K562 (cell line): ENCODE measurements at regions not wholly inside any gene's neighbourhood (a gene's known extent, or its start where the extent isn't known, plus 50 kb on each side); places are given as distances from the start of the nearest gene placed in this dataset.
"Not testable (repeated sequence)": the region's sequence is repeated elsewhere in the genome, so short reads cannot be mapped to it uniquely, and the experiment has no call there.

Experiments used
- ATAC-seq: fragments of 200-7000 bp; cut with Tn5 transposase; 3 replicates; pipeline ENCODE4 v1.9.1; 2020; ENCODE audit warnings: moderate library complexity
- BruUV-seq: library from RNA; stranded (reverse); fragments of 400-500 nt; replicated peaks from 2 replicates; lab custom pipeline; 2021; lab: Mats Ljungman, UMichigan
- CTCF ChIA-PET: fragments of 300-600 bp; formaldehyde crosslinking; extraction: SDS; loops from one replicate; lab custom pipeline; 2021; ENCODE audit warnings: low intra/inter-chr PET ratio; lab: Yijun Ruan, JAX
- POLR2A ChIA-PET: fragments of 300-600, 350-650 bp; sonication (Branson Sonifier 250); formaldehyde crosslinking; extraction: SDS; loops from one replicate; lab custom pipeline; 2021; ENCODE audit warnings: antibody characterized with exemption, inconsistent platforms; lab: Yijun Ruan, JAX
- DNase-seq, 4 experiments: peaks; one replicate each; pipeline versions ENCODE4 v3.0.0 to v3.0.0-alpha.2; 2011 to 2018; ENCODE audit warnings: low spot score in 3 of 4, mixed read lengths in 3 of 4; ENCODE audit errors: extremely low read depth in 1 of 4
- FAIRE-seq: peaks from 2 replicates; lab custom pipeline; 2011; peaks lifted over from hg19 to GRCh38; lab: Jason Lieb, UNC
- H2AFZ ChIP-seq: 2 replicates; pipeline ENCODE4 v1.6.0; 2011; ENCODE audit warnings: low read depth, low read length, control low read depth, inconsistent platforms
- H3K27ac ChIP-seq: fragments of 200-600 bp; 3 replicates; pipeline ENCODE4 v1.8.0; 2011; ENCODE audit warnings: low read depth, mild to moderate bottlenecking, control low read depth, inconsistent platforms, low read length, moderate library complexity, mixed read lengths; ENCODE audit errors: extremely low read depth
- H3K27me3 ChIP-seq, 2 experiments: fragments of 300-600 bp in 1 of 2; 2 replicates in 1 of 2; 3 replicates in 1 of 2; pipeline versions ENCODE4 v1.6.0 to v1.8.0; 2011; ENCODE audit warnings: inconsistent platforms in 2 of 2, low read length in 2 of 2, mild to moderate bottlenecking in 1 of 2, mixed read lengths in 1 of 2, moderate library complexity in 1 of 2; ENCODE audit not compliant: control insufficient read depth in 2 of 2, insufficient read depth in 2 of 2
- H3K36me3 ChIP-seq: fragments of 300-600 bp; 3 replicates; pipeline ENCODE4 v1.8.0; 2011; ENCODE audit warnings: mild to moderate bottlenecking, low read length, inconsistent platforms; ENCODE audit not compliant: control insufficient read depth, insufficient read depth
- H3K4me1 ChIP-seq, 2 experiments: fragments of 200-600 bp in 1 of 2; replicated peaks in 1 of 2; 2 replicates in 1 of 2; 3 replicates in 1 of 2; pipeline versions ENCODE4 v1.5.1 to v1.8.0; 2011; ENCODE audit warnings: inconsistent platforms in 2 of 2, low read length in 2 of 2, mild to moderate bottlenecking in 1 of 2, mixed read lengths in 1 of 2, moderate library complexity in 1 of 2; ENCODE audit not compliant: control insufficient read depth in 2 of 2, insufficient read depth in 2 of 2
- H3K4me2 ChIP-seq: 2 replicates; pipeline ENCODE4 v1.6.1; 2011; ENCODE audit warnings: low read length, control low read depth, inconsistent platforms, mixed read lengths; ENCODE audit not compliant: insufficient read depth
- H3K4me3 ChIP-seq: fragments of 200-600 bp; sonication (generic), shearing (Covaris generic); 2 replicates; pipeline ENCODE4 v1.5.1; 2016; ENCODE audit warnings: control low read depth, inconsistent platforms
- H3K79me2 ChIP-seq: fragments of 200-600 bp; 3 replicates; pipeline ENCODE4 v1.8.0; 2011; ENCODE audit warnings: low read length, inconsistent platforms; ENCODE audit not compliant: control insufficient read depth, insufficient read depth
- H3K9ac ChIP-seq, 2 experiments: 2 replicates each; pipeline versions ENCODE4 v1.6.0 to v1.6.1; 2011; ENCODE audit warnings: low read depth in 2 of 2, low read length in 2 of 2, control low read depth in 1 of 2, inconsistent platforms in 1 of 2, mild to moderate bottlenecking in 1 of 2, mixed read lengths in 1 of 2; ENCODE audit not compliant: insufficient read depth in 1 of 2
- H3K9me1 ChIP-seq: one replicate; pipeline ENCODE4 v1.6.0; 2011; ENCODE audit warnings: inconsistent platforms, mild to moderate bottlenecking, low read length, moderate library complexity; ENCODE audit not compliant: control insufficient read depth, insufficient read depth
- H3K9me3 ChIP-seq: replicated peaks from 2 replicates; pipeline ENCODE4 v1.5.1; 2011; ENCODE audit warnings: low read depth, low read length, inconsistent platforms; ENCODE audit not compliant: control insufficient read depth, insufficient read depth
- H4K20me1 ChIP-seq: replicated peaks from 2 replicates; pipeline ENCODE4 v1.6.1; 2011; ENCODE audit warnings: low read length, inconsistent platforms, mixed read lengths; ENCODE audit not compliant: control insufficient read depth, insufficient read depth
- WGBS: fragments of 100-300 bp; shearing (Covaris generic); methylation state at CpG from one replicate; pipeline ENCODE4 v1.1.6; 2016; ENCODE audit warnings: low coverage, mixed read lengths; ENCODE audit not compliant: insufficient coverage; ENCODE audit errors: missing lambda C conversion rate; 5-methylcytosine and 5-hydroxymethylcytosine counted together
- in situ Hi-C: fragments of 300-500 bp; cut with MboI; formaldehyde crosslinking; loops from 4 replicates; pipeline ENCODE4 v1.15.0; 2018; ENCODE audit warnings: inconsistent platforms, mixed read lengths
- intact Hi-C: fragments of 100-400 bp; cut with micrococcal nuclease; formaldehyde crosslinking; loops from 2 replicates; pipeline ENCODE4 v1.14.2; 2022

GRCh38 chr9:39582677-39583412 is 227.4 kb downstream of the SPATA31A1 start:
- H3K9me3 ChIP-seq, H3K4me1 ChIP-seq, H3K36me3 ChIP-seq, H3K9ac ChIP-seq, H2AFZ ChIP-seq, intact Hi-C loops, H3K79me2 ChIP-seq, POLR2A ChIA-PET, DNase-seq, H3K9me1 ChIP-seq, H3K4me2 ChIP-seq, H3K27me3 ChIP-seq, in situ Hi-C loops, BruUV-seq, H4K20me1 ChIP-seq, FAIRE-seq, H3K27ac ChIP-seq, ATAC-seq, CTCF ChIA-PET, H3K4me3 ChIP-seq: not testable (repeated sequence)
- WGBS, result no CpG with 5 or more reads among the region's 1 CpG

- FAIRE-seq, H3K9me1 ChIP-seq, H3K4me2 ChIP-seq, BruUV-seq, H3K4me3 ChIP-seq, H3K9ac ChIP-seq, DNase-seq, H3K36me3 ChIP-seq, H3K27me3 ChIP-seq, in situ Hi-C loops, H3K4me1 ChIP-seq, ATAC-seq, H4K20me1 ChIP-seq, H2AFZ ChIP-seq, POLR2A ChIA-PET, H3K9me3 ChIP-seq, CTCF ChIA-PET, H3K27ac ChIP-seq, intact Hi-C loops, H3K79me2 ChIP-seq: not testable (repeated sequence)
Observed at GRCh38 chr9:39583413-39583747, 227.9 kb downstream of the SPATA31A1 start.

GRCh38 chr9:39585233-39585632 is 229.8 kb downstream of the SPATA31A1 start:
- H3K9ac ChIP-seq, H4K20me1 ChIP-seq, H3K79me2 ChIP-seq, intact Hi-C loops, H3K4me1 ChIP-seq, H2AFZ ChIP-seq, CTCF ChIA-PET, DNase-seq, H3K27ac ChIP-seq, H3K9me1 ChIP-seq, in situ Hi-C loops, FAIRE-seq, H3K36me3 ChIP-seq, POLR2A ChIA-PET, BruUV-seq, ATAC-seq, H3K9me3 ChIP-seq, H3K4me2 ChIP-seq, H3K4me3 ChIP-seq, H3K27me3 ChIP-seq: not testable (repeated sequence)
- 0% methylated on average over 5 of the region's 7 CpGs for WGBS
